Neural progenitor cell (in vitro differentiated cells): ENCODE measurements at regions not wholly inside any gene's neighbourhood (a gene's known extent, or its start where the extent isn't known, plus 50 kb on each side); places are given as distances from the start of the nearest gene placed in this dataset.
"Not testable (repeated sequence)": the region's sequence is repeated elsewhere in the genome, so short reads cannot be mapped to it uniquely, and the experiment has no call there.

Experiments used
- EZH2 ChIP-seq: fragments of 200-600 bp; sonication (generic); IDR thresholded peaks from 2 replicates; pipeline ENCODE4 v1.6.1; 2017; ENCODE audit warnings: antibody characterized with exemption, mild to moderate bottlenecking, moderate library complexity
- TF ChIP-seq, protein P1 (sequence below): fragments of 200-600 bp; sonication (generic); IDR thresholded peaks from 2 replicates; pipeline ENCODE4 v1.5.1; 2017; ENCODE audit warnings: antibody characterized with exemption, mild to moderate bottlenecking

DNA sequence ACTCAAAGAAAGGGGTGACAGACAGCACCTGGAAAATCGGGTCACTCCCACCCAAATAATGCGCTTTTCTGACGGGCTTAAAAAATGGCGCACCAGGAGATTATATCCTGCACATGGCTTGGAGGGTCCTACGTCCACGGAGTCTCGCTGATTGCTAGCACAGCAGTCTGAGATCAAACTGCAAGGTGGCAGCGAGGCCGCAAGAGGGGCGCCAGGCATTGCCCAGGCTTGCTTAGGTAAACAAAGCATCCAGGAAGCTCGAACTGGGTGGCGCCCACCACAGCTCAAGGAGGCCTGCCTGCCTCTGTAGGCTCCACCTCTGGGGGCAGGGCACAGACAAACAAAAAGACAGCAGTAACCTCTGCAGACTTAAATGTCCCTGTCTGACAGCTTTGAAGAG, 741.5 kb downstream of the BCKDHB start:
- TF ChIP-seq, protein P1, sequence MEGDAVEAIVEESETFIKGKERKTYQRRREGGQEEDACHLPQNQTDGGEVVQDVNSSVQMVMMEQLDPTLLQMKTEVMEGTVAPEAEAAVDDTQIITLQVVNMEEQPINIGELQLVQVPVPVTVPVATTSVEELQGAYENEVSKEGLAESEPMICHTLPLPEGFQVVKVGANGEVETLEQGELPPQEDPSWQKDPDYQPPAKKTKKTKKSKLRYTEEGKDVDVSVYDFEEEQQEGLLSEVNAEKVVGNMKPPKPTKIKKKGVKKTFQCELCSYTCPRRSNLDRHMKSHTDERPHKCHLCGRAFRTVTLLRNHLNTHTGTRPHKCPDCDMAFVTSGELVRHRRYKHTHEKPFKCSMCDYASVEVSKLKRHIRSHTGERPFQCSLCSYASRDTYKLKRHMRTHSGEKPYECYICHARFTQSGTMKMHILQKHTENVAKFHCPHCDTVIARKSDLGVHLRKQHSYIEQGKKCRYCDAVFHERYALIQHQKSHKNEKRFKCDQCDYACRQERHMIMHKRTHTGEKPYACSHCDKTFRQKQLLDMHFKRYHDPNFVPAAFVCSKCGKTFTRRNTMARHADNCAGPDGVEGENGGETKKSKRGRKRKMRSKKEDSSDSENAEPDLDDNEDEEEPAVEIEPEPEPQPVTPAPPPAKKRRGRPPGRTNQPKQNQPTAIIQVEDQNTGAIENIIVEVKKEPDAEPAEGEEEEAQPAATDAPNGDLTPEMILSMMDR = not testable (repeated sequence)
- not testable (repeated sequence) for TF ChIP-seq EZH2
